ENCODE measurements at regions not wholly inside any gene's neighbourhood (a gene's known extent, or its start where the extent isn't known, plus 50 kb on each side); places are given as distances from the start of the nearest gene placed in this dataset.

DNA sequence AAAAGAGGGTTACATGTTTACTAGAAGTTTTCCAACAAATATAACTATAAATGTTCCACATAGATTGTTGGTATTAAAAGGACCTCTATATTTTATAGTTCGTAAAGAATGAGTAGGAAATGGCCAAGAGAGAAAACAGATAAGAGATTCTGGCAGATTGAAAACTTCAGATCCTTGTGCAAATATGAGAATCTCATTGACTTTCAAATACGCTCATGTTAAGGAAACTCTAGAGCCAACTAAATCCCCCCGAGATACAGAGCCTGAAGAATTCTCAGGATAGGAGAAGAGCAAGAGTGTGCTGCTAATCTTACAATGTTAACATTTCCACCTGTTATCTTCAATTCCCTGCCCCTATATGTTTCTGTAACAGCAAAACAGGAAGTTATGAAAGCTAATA is 159.0 kb upstream of the OR13F1 start:
- no peak for TF ChIP-seq MAX (IDR thresholded peaks at IDR 0.05; ENCODE audit: low read depth, low read length)
- TF ChIP-seq, protein P1, sequence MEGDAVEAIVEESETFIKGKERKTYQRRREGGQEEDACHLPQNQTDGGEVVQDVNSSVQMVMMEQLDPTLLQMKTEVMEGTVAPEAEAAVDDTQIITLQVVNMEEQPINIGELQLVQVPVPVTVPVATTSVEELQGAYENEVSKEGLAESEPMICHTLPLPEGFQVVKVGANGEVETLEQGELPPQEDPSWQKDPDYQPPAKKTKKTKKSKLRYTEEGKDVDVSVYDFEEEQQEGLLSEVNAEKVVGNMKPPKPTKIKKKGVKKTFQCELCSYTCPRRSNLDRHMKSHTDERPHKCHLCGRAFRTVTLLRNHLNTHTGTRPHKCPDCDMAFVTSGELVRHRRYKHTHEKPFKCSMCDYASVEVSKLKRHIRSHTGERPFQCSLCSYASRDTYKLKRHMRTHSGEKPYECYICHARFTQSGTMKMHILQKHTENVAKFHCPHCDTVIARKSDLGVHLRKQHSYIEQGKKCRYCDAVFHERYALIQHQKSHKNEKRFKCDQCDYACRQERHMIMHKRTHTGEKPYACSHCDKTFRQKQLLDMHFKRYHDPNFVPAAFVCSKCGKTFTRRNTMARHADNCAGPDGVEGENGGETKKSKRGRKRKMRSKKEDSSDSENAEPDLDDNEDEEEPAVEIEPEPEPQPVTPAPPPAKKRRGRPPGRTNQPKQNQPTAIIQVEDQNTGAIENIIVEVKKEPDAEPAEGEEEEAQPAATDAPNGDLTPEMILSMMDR (IDR thresholded peaks at IDR 0.05; ENCODE audit: low read depth, low read length) = no peak
- no peak for TF ChIP-seq MYC (IDR thresholded peaks at IDR 0.05; ENCODE audit: low read depth, low read length)
- no peak for TF ChIP-seq POLR2A (IDR thresholded peaks at IDR 0.05; ENCODE audit: extremely low read depth, insufficient read length)
- no peak for DNase-seq (ENCODE audit: low read depth)
- H3K4me3 ChIP-seq (ENCODE audit: low read depth, low read length) = no peak overlapping the region

DNA sequence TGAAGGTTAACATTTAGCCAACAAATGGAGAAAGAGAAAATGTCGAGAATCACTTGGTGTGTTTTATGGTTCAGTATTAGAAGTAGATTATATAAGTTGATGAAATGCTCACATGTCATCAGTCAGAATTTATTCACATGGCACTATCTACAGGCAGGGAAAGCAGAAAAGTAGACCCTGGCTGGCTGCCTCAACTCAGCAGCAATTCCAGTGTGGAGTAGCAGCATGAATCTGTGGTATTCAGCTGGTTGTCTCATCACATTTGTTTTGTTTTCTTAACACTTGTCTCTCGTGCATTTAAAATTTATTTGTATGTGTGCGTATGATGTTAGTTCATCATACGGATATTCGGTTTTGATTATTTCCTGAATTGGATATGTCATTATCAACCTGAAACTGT is 153.5 kb upstream of the OR13F1 start:
- no peak for DNase-seq (ENCODE audit: low read depth)
- TF ChIP-seq, protein P1 (IDR thresholded peaks at IDR 0.05; ENCODE audit: low read depth, low read length) = no peak
- TF ChIP-seq MAX (IDR thresholded peaks at IDR 0.05; ENCODE audit: low read depth, low read length) (no peak), POLR2A (IDR thresholded peaks at IDR 0.05; ENCODE audit: extremely low read depth, insufficient read length) (no peak), MYC (IDR thresholded peaks at IDR 0.05; ENCODE audit: low read depth, low read length) (no peak)
- no peak overlapping the region for H3K4me3 ChIP-seq (ENCODE audit: low read depth, low read length)

- DNase-seq (ENCODE audit: low read depth) = no peak
- H3K4me3 ChIP-seq (ENCODE audit: low read depth, low read length) = no peak overlapping the region
- no peak for TF ChIP-seq POLR2A (IDR thresholded peaks at IDR 0.05; ENCODE audit: extremely low read depth, insufficient read length)
- TF ChIP-seq, protein P1 (IDR thresholded peaks at IDR 0.05; ENCODE audit: low read depth, low read length) = no peak
- no peak for TF ChIP-seq MAX (IDR thresholded peaks at IDR 0.05; ENCODE audit: low read depth, low read length)
- no peak for TF ChIP-seq MYC (IDR thresholded peaks at IDR 0.05; ENCODE audit: low read depth, low read length)
Measured at GRCh38 chr9:104351726-104352125, 152.3 kb upstream of the OR13F1 start.

GRCh38 chr9:104361207-104361606 is 142.9 kb upstream of the OR13F1 start:
- TF ChIP-seq, protein P1 (IDR thresholded peaks at IDR 0.05; ENCODE audit: low read depth, low read length) = no peak
- no peak for TF ChIP-seq MYC (IDR thresholded peaks at IDR 0.05; ENCODE audit: low read depth, low read length)
- TF ChIP-seq POLR2A (IDR thresholded peaks at IDR 0.05; ENCODE audit: extremely low read depth, insufficient read length) = no peak
- TF ChIP-seq MAX (IDR thresholded peaks at IDR 0.05; ENCODE audit: low read depth, low read length) = no peak
- no peak for DNase-seq (ENCODE audit: low read depth)
- no peak overlapping the region for H3K4me3 ChIP-seq (ENCODE audit: low read depth, low read length)

GRCh38 chr9:104362912-104363472 is 141.1 kb upstream of the OR13F1 start:
- TF ChIP-seq MYC (IDR thresholded peaks at IDR 0.05; ENCODE audit: low read depth, low read length) (no peak), MAX (IDR thresholded peaks at IDR 0.05; ENCODE audit: low read depth, low read length) (no peak), POLR2A (IDR thresholded peaks at IDR 0.05; ENCODE audit: extremely low read depth, insufficient read length) (no peak)
- TF ChIP-seq, protein P1 (IDR thresholded peaks at IDR 0.05; ENCODE audit: low read depth, low read length) = no peak
- DNase-seq (ENCODE audit: low read depth) = no peak
- no peak overlapping the region for H3K4me3 ChIP-seq (ENCODE audit: low read depth, low read length)
